Prostate gland (tissue), 2 donors: ENCODE measurements at regions not wholly inside any gene's neighbourhood (a gene's known extent, or its start where the extent isn't known, plus 50 kb on each side); places are given as distances from the start of the nearest gene placed in this dataset.

Experiments
- DNase-seq: peaks from one replicate; pipeline ENCODE4 v3.0.0-alpha.2; 2019; ENCODE audit warnings: low spot score
- H3K27ac ChIP-seq, 2 donors: fragments of 200-600 bp; sonication (generic); 2 replicates each; pipeline ENCODE4 v1.5.1; 2017 to 2019
- H3K27me3 ChIP-seq: fragments of 200-600 bp; sonication (generic); replicated peaks from 2 replicates; pipeline ENCODE4 v1.5.1; 2019; ENCODE audit not compliant: insufficient read depth
- H3K36me3 ChIP-seq, 2 donors: fragments of 200-600 bp; sonication (generic); 1 replicate in 1 of 2; 2 replicates in 1 of 2; pipeline versions ENCODE4 v1.5.1 to v1.8.1; 2017 to 2019
- H3K4me1 ChIP-seq: fragments of 200-600 bp; sonication (generic); replicated peaks from 2 replicates; pipeline ENCODE4 v1.5.1; 2019
- H3K4me3 ChIP-seq, 2 donors: fragments of 200-600 bp; sonication (generic); 2 replicates each; pipeline ENCODE4 v1.5.1; 2017 to 2019
- H3K9me3 ChIP-seq: fragments of 200-600 bp; sonication (generic); 2 replicates; pipeline ENCODE4 v1.5.1; 2017
- POLR2A ChIP-seq: fragments of 450-650 bp; IDR thresholded peaks from one replicate; pipeline ENCODE4 v1.6.1; 2016; ENCODE audit warnings: antibody characterized with exemption, mild to moderate bottlenecking
- POLR2AphosphoS5 ChIP-seq: sonication (generic); formaldehyde crosslinking; IDR thresholded peaks from one replicate; pipeline ENCODE4 v1.6.1; 2017; ENCODE audit warnings: antibody characterized with exemption
- WGBS: methylation state at CpG from one replicate; pipeline ENCODE4 v1.1.5; 2018; 5-methylcytosine and 5-hydroxymethylcytosine counted together
- intact Hi-C: fragments of 100-400 bp; cut with DNase I; formaldehyde crosslinking; loops from one replicate; pipeline ENCODE4 v1.14.2; 2022
- TF ChIP-seq, protein P1 (sequence below), 4 experiments: fragments of 200-600 bp in 2 of 4; fragments of 450-650 bp in 2 of 4; sonication (generic) in 2 of 4; IDR thresholded peaks; 1 replicate in 3 of 4; 2 replicates in 1 of 4; pipeline ENCODE4 v1.5.1; 2016 to 2019; ENCODE audit warnings: antibody characterized with exemption in 4 of 4, mild to moderate bottlenecking in 2 of 4, moderate library complexity in 2 of 4

DNA sequence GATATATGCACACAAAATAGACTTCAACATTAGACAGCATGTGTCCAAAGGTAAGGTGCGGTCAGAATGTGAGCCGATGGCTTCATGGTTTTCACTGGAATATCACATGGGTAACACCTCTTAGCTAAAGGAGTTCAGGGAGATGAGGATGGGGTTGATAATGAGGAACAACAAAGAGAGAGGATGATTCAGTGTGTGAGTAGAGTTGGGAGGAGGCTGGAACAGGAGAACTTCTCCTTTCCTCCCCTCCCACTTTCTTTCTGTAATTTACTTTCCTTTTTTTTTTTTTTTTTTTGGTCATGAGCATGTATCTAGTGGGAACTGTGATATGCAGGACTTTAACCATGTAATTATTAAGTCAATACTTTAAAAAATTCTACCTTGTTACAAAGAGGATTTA lies 99.4 kb downstream of the FASLG start:
- no peaks in the 10 kb centered on the region for H3K9me3 ChIP-seq
- TF ChIP-seq POLR2A = no peak
- no peak for TF ChIP-seq POLR2AphosphoS5
- TF ChIP-seq, protein P1, sequence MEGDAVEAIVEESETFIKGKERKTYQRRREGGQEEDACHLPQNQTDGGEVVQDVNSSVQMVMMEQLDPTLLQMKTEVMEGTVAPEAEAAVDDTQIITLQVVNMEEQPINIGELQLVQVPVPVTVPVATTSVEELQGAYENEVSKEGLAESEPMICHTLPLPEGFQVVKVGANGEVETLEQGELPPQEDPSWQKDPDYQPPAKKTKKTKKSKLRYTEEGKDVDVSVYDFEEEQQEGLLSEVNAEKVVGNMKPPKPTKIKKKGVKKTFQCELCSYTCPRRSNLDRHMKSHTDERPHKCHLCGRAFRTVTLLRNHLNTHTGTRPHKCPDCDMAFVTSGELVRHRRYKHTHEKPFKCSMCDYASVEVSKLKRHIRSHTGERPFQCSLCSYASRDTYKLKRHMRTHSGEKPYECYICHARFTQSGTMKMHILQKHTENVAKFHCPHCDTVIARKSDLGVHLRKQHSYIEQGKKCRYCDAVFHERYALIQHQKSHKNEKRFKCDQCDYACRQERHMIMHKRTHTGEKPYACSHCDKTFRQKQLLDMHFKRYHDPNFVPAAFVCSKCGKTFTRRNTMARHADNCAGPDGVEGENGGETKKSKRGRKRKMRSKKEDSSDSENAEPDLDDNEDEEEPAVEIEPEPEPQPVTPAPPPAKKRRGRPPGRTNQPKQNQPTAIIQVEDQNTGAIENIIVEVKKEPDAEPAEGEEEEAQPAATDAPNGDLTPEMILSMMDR (IDR thresholded peaks at IDR 0.05) = no peak
- no peaks in the 10 kb centered on the region for H3K27me3 ChIP-seq
- H3K4me3 ChIP-seq = no peak overlapping the region
- H3K36me3 ChIP-seq = no peaks in the 10 kb centered on the region
- WGBS = 98% methylated on average over 2 of the region's 2 CpGs
- no peak for DNase-seq
- H3K27ac ChIP-seq = no peak overlapping the region
- intact Hi-C loops = no loop called here
- H3K4me1 ChIP-seq = no peaks in the 10 kb centered on the region

DNA sequence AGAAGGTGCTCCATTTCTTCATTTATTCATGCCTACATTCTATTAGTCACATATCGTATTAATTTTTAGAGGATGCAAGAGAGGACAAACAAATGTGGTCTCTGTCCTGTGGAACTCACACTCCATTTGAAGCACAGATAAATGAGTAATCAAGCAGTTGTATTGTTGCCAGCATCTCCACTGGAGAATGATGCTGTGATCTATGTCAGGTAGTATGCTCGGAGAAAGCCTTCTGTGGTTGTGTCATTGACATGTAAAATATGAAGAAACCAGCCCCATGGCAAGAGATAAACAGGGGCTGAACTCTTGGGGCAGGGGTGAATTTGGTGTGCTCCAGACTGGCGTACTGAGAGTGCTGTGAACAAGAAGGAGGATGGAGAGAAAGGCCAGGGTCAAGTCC lies 101.2 kb downstream of the FASLG start:
- Histone ChIP-seq H3K4me1 (no peaks in the 10 kb centered on the region), H3K27ac (no peak overlapping the region), H3K9me3 (no peaks in the 10 kb centered on the region), H3K27me3 (no peaks in the 10 kb centered on the region), H3K4me3 (no peak overlapping the region), H3K36me3 (no peaks in the 10 kb centered on the region)
- TF ChIP-seq, protein P1 (IDR thresholded peaks at IDR 0.05) = no peak
- TF ChIP-seq POLR2A = no peak
- TF ChIP-seq POLR2AphosphoS5 = no peak
- no peak for DNase-seq
- WGBS = 95% methylated on average over 3 of the region's 3 CpGs
- intact Hi-C loops = no loop called here

- Histone ChIP-seq H3K36me3 (no peaks in the 10 kb centered on the region), H3K27me3 (no peaks in the 10 kb centered on the region), H3K27ac (no peak overlapping the region), H3K9me3 (no peaks in the 10 kb centered on the region), H3K4me3 (no peak overlapping the region), H3K4me1 (no peaks in the 10 kb centered on the region)
- TF ChIP-seq, protein P1 (IDR thresholded peaks at IDR 0.05) = no peak
- TF ChIP-seq POLR2A (no peak), POLR2AphosphoS5 (no peak)
- DNase-seq = no peak
- 80% methylated on average over 3 of the region's 3 CpGs for WGBS
- intact Hi-C loops = no loop called here
These were observed 102.9 kb downstream of the FASLG start for GRCh38 chr1:172761581-172762486.

- H3K36me3 ChIP-seq = no peaks in the 10 kb centered on the region
- TF ChIP-seq, protein P1 (IDR thresholded peaks at IDR 0.05) = no peak
- no peak for TF ChIP-seq POLR2A
- TF ChIP-seq POLR2AphosphoS5 = no peak
- no peaks in the 10 kb centered on the region for H3K9me3 ChIP-seq
- H3K4me1 ChIP-seq = no peaks in the 10 kb centered on the region
- intact Hi-C loops = no loop called here
- WGBS = 90% methylated on average over 2 of the region's 2 CpGs
- no peak for DNase-seq
- H3K27me3 ChIP-seq = no peaks in the 10 kb centered on the region
- H3K27ac ChIP-seq = no peak overlapping the region
- H3K4me3 ChIP-seq = no peak overlapping the region
These were observed 104.2 kb downstream of the FASLG start for GRCh38 chr1:172763057-172763456.

DNA sequence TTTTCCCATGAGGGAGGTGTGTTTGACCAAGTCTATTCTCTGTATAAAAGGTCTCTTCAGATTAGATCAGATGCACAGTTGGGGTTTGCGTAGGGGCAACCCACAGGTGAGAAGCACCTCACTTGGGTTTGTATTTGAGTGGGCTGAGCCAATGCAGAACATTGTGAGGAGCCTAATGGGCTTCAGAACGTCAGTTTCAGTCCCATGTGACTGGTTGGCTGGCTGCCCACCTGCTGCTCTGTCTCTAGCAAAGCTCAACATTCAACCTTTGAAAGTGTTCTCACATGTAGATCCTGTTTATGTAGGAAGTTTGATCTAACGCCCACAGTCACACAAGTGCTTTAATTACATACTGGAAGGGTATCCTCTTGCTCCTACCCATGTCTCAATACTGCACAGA lies 105.5 kb downstream of the FASLG start:
- no peak overlapping the region for H3K4me3 ChIP-seq
- TF ChIP-seq POLR2A = no peak
- H3K27me3 ChIP-seq = no peaks in the 10 kb centered on the region
- intact Hi-C loops = no loop called here
- DNase-seq = no peak
- WGBS = 35% methylated on average over 3 of the region's 3 CpGs
- H3K36me3 ChIP-seq = no peaks in the 10 kb centered on the region
- no peaks in the 10 kb centered on the region for H3K9me3 ChIP-seq
- H3K4me1 ChIP-seq = no peaks in the 10 kb centered on the region
- H3K27ac ChIP-seq = no peak overlapping the region
